AML-193 (cell line): ENCODE measurements at regions not wholly inside any gene's neighbourhood (a gene's known extent, or its start where the extent isn't known, plus 50 kb on each side); places are given as distances from the start of the nearest gene placed in this dataset.

Source experiments
- DNase-seq, 2 experiments: peaks; one replicate each; lab custom pipeline; 2025; lab: John Stamatoyannopoulos, UW

DNA sequence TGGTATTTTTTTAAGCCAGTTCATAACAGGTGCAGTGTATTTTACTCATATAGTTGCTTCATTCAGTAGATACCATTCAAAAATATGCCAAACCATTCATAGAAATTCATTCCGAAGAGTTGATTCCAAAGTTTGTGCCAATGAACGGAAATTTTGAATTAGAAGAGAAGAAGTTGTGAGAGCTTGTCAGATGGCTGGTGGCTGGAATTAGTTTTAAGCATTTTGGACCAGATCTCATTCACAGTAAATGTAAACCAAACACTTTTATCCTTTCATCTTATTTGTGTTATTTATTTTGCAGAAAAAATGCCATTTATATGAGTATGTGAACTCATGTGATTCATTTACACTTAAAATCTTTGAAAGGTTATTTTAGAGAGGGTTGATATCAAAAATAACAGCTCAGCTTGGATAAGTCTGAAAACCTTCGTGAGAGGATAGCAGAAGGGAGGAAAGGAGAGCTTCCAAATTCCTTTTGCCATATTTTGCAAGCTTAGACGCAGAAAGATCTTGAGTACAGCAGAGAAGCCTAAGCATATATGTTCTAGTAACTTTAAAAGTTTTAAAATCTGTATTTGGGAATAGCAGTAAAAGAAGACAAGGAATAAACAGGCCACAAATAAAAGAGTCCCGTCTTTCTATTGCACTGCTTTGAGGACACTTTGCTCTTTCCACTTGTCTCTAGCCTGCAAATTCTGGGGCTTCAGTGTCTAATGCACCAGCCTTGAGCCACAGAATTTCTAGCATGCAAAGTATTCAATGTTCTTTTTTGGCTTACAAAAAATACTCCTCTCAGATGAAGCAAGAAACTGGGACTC lies 253.6 kb upstream of the FLRT2 start:
- no peak for DNase-seq

DNA sequence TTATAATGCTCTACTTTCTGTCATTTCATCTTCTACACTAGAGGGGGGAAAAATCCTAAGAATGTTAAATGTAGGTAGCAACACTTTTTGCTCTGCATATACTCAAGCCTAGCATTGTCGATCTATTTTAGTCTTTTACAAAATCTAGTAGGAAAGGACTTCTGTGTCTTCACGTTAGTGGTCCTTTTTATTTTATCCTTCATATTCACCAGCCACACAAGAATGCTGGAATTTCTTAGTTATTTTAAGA lies 253.0 kb upstream of the FLRT2 start:
- no peak for DNase-seq

GRCh38 chr14:85279407-85279806 lies 250.5 kb upstream of the FLRT2 start:
- DNase-seq = no peak

DNA sequence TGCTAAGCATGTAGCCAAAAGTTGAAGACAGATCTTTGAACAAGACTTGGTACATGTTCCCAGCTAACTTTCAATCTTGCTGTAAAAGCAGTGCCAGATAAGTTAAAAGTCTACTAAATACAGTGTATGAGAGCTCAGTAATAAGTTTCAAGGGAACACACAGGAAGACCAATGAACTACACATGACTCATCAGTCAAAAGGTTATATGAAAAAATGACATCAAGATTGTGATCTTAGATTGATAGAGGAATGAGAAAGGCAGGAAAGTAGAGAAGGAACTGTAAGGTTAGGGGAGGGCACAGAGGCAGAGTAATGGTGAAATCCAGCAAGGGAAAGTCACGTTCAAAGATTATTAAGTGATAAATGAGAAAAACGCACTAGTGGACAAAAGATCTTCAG lies 249.9 kb upstream of the FLRT2 start:
- no peak for DNase-seq

DNA sequence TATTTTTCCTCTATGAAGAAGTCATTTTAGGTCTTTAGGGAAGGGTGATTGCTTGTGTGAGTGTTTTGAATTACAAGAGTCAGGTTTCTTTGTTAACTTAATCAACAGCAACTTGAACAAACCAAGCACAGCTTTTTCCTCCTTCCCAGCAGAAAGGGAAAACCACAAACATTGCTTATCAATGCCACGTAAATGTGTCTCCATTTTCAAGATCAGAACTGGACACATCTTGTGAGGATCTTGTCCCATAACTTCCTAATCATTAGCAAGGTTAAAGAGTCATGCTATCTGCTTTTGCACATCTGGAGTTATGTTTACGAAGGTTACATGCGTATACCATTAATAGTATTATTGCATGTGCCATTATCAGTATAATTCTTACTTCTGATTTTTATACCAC lies 248.0 kb upstream of the FLRT2 start:
- DNase-seq = no peak

DNA sequence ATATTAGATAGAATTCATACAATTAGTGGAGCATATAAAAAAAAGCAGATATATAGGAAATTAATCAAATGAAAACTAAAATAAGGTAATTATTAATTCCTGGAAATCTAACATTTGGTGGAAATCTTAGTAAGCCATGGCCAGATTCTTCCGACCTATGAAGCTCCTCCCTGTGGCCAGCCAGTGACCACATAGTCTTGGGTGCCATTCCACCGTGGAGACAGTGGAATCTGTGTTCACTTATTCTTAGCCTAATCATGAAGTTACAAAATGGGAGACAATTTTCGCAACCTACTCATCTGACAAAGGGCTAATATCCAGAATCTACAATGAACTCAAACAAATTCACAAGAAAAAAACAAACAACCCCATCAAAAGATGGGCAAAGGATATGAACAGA lies 241.9 kb upstream of the FLRT2 start:
- DNase-seq = no peak

DNA sequence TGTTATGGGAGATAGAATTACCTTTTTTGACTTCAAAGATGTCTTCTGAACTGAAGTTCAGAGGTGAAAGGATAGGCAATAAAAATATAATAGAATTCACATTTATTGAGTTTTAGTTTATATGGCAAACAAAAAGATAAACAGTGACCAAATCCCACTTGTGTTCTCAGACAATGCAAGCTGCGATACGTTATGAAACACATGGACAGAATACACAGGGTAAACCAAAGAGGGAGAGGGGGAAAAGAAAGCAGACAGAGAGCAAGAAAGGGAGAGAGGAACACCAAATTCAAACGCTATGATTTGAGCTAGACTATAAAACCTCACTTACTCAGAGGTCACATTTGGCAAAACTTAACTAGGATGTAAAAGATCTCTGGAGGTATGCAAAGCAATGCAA lies 238.2 kb upstream of the FLRT2 start:
- no peak for DNase-seq

DNA sequence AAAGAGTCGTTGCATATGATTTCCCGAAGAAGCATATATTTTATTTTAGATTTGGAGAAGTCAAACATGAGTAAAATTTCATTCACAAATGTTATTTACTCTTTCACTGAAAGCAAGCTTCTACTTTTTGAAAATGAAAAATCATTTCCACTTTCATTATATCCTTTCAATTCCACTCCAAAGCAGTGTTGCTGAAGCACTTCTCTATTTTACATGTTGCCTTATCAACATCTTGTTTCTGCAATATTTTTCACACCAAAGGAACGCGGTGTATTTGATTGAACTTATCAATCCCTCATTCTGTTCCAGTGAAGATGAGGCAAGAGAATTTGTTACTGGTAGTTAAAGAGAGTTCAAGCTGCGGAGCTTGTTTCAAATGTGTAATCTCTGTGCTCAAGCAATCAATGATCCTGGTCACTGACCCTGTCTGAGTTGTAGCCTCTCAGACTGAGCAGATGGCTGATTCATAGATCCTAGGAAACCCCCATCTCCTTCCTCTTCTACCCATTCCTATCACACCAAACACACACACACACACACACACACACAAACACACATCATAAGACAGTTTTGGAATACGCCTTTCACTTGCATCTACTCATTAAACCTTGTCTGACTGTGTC lies 236.2 kb upstream of the FLRT2 start:
- DNase-seq = no peak

DNA sequence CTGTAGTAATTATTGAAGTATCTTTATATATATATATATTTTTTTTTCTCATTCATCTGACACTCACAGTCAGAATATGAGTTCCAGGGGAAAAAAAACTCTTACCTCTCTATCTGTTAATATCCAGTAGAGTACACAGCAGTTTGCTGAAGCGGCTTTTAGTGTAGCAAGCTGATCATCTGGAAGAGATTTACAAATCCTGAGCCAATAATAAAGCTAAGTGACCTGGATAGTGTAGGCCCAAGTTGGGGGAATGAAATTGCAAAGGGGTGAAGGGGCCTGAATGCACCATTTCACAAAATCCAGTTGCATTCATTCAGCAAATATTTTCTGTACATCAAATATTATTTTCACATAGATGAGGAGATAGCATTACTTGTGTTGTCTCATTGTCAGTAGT lies 234.6 kb upstream of the FLRT2 start:
- no peak for DNase-seq

DNA sequence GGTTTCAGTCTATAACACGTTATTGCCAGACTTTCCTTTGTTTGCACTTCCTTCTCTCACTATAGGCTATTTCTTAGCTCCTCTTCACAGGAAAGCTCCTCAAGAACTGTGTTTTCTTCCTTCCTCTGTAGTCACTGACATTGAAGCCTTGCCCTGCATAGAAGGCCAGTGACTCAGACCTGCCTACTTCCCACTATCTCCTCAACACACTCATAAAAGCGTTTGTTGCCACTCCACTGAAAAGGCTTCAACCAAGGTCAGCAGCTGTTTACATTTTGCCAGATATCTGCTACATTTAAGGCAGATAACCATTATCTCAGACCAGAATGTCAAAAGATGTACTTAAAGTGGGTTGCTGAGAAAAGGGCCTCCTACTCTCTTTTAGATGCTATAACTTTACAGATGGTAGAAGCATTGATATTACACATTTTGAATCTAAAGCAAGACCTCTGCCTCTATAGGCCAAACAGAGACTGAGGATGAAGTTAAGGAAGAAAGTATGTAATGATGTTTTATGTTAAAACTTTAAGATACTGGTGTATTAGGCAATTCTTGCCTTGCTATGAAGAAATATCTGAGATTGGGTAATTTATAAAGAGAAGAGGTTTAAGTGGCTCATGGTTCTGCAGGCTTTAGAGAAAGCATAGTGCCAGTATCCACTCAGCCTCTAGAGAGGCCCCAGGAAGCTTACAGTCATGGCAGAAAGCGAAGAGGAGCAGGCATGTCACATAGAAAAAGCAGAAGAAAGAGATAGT lies 233.3 kb upstream of the FLRT2 start:
- DNase-seq = peak; percentile 6 to 12

GRCh38 chr14:85300107-85300506 lies 229.8 kb upstream of the FLRT2 start:
- DNase-seq = no peak

DNA sequence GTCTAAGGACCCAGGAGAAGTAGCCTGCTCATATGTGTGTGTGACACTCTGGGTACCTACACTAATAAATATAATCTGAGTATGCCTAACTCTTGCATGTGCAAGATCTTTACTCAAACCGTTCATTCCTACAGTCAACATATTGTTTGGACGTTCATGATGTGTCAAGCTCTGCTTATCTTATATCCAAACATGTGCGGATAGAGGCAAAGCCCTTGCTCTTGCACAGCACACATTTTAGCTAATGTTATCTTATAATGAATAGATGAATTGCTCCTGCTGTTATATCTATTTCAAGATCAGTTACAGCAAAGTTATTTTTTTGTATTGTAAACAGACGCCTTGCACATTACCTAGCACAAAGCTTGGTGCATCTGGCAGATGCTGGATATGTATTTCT lies 228.4 kb upstream of the FLRT2 start:
- DNase-seq = no peak

DNA sequence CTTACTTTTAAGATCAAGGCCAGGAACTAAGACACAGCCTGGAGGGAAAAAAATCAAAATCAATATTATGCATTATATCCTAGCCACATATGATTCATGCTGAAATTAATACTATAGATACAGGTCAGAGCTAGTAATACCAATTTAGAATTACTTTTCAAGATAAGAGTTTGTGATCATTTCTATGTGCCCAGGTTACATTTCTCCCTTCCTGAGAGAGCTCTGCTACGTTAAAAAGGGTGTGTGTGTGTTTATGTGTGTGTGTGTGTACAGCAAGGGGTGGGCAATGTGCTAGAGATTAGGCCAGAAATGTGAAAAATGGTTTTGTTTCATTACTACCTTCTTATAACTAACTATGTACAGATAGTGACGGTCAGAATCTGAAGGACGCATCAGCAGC lies 223.9 kb upstream of the FLRT2 start:
- DNase-seq = no peak

- no peak for DNase-seq
Observed at GRCh38 chr14:85308531-85309300, 221.2 kb upstream of the FLRT2 start.

GRCh38 chr14:85310491-85311272 lies 219.3 kb upstream of the FLRT2 start:
- DNase-seq = no peak

DNA sequence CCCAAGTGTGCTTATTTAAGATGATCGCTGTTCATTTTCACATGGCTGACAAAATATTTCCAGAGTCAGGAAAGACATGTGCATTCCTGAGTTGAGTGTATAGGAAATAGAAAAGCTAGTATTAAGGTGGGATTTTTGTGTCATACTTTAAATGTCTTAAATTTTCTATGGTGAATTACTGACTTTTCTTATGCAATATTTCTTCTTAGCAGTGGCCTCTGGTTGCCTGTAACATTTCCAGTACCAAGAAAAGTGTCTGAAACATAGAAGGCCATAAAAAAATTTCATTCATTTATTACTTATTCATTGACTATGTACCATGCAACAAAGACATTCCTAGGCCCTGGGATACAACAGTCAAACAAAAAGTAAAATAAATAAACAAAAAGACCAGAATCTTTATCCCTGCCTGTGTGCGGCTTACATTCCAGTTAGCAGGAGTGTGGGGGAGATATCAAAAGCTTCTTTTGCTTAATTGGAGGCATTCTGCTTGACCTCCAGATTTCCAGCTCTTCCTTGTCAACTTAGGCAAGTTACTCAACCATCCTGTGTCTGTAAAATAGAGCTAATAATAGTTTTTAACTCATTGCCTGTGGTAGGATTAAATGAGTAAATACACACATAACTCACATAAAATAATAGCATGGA lies 216.3 kb upstream of the FLRT2 start:
- DNase-seq = no peak

DNA sequence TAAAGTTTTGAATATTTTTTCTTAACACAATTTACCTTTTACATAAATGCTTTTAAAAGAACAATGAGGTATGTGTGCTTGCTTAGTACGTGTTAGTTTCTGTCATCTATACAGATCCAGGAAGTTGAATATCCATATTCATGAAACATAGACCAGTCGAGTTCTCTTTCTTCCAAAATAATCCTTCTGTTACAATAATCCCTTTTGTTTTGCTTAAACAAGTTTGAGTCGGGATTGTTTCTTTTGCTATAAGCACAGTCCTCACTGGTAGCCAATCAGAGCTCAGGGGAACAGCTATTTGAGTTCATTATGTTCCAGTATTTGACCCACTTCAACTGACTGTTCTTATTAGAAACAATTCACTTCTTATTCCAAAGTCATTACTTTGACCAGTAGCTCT lies 214.7 kb upstream of the FLRT2 start:
- DNase-seq = no peak

- DNase-seq = no peak
Observed at GRCh38 chr14:85315733-85316290, 214.1 kb upstream of the FLRT2 start.

DNA sequence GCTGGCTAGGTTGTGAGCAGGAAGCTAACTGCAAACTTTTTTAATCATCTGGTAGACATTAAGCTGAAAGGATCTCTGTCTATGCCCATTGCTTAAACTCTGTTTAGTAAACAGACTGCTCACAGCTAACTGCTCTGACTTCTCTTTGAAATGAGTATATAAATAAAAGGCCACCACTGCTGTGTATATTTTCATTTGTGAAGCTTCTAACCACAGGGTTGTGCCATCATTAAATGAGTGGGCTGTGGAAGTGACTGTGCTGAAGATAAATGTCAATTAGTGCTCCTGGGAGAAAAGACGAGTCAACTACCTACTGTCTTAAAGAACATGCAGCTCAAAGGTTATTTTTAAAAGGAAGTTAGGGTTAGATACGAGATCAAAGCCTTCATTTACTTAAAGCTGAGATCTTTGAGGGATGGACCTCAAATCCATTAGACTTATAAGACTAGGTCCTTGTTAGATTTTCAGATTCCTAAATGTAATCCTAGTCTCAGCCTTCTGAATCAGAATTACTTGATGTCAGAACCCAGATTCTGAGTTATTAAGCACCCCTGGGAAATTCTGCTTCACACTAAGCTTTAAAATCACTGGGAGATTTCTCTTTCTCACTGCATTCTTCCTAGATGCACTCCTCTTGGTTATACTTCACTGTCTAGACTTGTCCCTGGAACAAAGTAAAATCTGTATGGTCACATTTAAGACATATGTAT lies 213.1 kb upstream of the FLRT2 start:
- DNase-seq = no peak

- DNase-seq = no peak
Observed at GRCh38 chr14:85317491-85318021, 212.4 kb upstream of the FLRT2 start.
